ENCODE measurements at regions not wholly inside any gene's neighbourhood (a gene's known extent, or its start where the extent isn't known, plus 50 kb on each side); places are given as distances from the start of the nearest gene placed in this dataset.
"Not testable (repeated sequence)": the region's sequence is repeated elsewhere in the genome, so short reads cannot be mapped to it uniquely, and the experiment has no call there.

- DNase-seq (ENCODE audit: low read depth in 2 of 2), result not testable (repeated sequence)
Observed at GRCh38 chr14:48266201-48266600, 590.8 kb upstream of the MDGA2 start.

GRCh38 chr14:48261436-48261835 is 586.0 kb upstream of the MDGA2 start:
- no peak for DNase-seq (ENCODE audit: low read depth in 2 of 2)

GRCh38 chr14:48260394-48261295 is 585.2 kb upstream of the MDGA2 start:
- not testable (repeated sequence) for DNase-seq (ENCODE audit: low read depth in 2 of 2)

- DNase-seq (ENCODE audit: low read depth in 2 of 2), result not testable (repeated sequence)
Observed at GRCh38 chr14:48259876-48260275, 584.5 kb upstream of the MDGA2 start.

GRCh38 chr14:48259232-48259631 is 583.8 kb upstream of the MDGA2 start:
- DNase-seq (ENCODE audit: low read depth in 2 of 2), result not testable (repeated sequence)

- DNase-seq (ENCODE audit: low read depth in 2 of 2), result not testable (repeated sequence)
Observed at GRCh38 chr14:48258703-48259102, 583.3 kb upstream of the MDGA2 start.

- DNase-seq (ENCODE audit: low read depth in 2 of 2), result no peak
Observed at GRCh38 chr14:48253020-48253419, 577.6 kb upstream of the MDGA2 start.

- no peak for DNase-seq (ENCODE audit: low read depth in 2 of 2)
Observed at GRCh38 chr14:48251290-48251689, 575.9 kb upstream of the MDGA2 start.

GRCh38 chr14:48250575-48250974 is 575.2 kb upstream of the MDGA2 start:
- DNase-seq (ENCODE audit: low read depth in 2 of 2), result no peak

GRCh38 chr14:48247977-48248376 is 572.6 kb upstream of the MDGA2 start:
- DNase-seq (ENCODE audit: low read depth in 2 of 2), result no peak

- DNase-seq (ENCODE audit: low read depth in 2 of 2), result no peak
Observed at GRCh38 chr14:48243900-48244299, 568.5 kb upstream of the MDGA2 start.

- no peak for DNase-seq (ENCODE audit: low read depth in 2 of 2)
Observed at GRCh38 chr14:48229091-48229490, 553.7 kb upstream of the MDGA2 start.

- DNase-seq (ENCODE audit: low read depth in 2 of 2), result no peak
Observed at GRCh38 chr14:48193893-48194292, 518.5 kb upstream of the MDGA2 start.

GRCh38 chr14:48149624-48150023 is 474.2 kb upstream of the MDGA2 start:
- DNase-seq (ENCODE audit: low read depth in 2 of 2), result not testable (repeated sequence)

GRCh38 chr14:48140804-48141203 is 465.4 kb upstream of the MDGA2 start:
- DNase-seq (ENCODE audit: low read depth in 2 of 2), result no peak

- DNase-seq (ENCODE audit: low read depth in 2 of 2), result no peak
Observed at GRCh38 chr14:48129472-48129871, 454.1 kb upstream of the MDGA2 start.

GRCh38 chr14:48127674-48128073 is 452.3 kb upstream of the MDGA2 start:
- no peak for DNase-seq (ENCODE audit: low read depth in 2 of 2)

GRCh38 chr14:48125654-48126053 is 450.2 kb upstream of the MDGA2 start:
- DNase-seq (ENCODE audit: low read depth in 2 of 2), result no peak

- no peak for DNase-seq (ENCODE audit: low read depth in 2 of 2)
Observed at GRCh38 chr14:48113713-48114112, 438.3 kb upstream of the MDGA2 start.

- DNase-seq (ENCODE audit: low read depth in 2 of 2), result no peak
Observed at GRCh38 chr14:48111151-48111550, 435.7 kb upstream of the MDGA2 start.

- DNase-seq (ENCODE audit: low read depth in 2 of 2), result no peak
Observed at GRCh38 chr14:48107646-48108045, 432.2 kb upstream of the MDGA2 start.

GRCh38 chr14:48096897-48097296 is 421.5 kb upstream of the MDGA2 start:
- DNase-seq (ENCODE audit: low read depth in 2 of 2), result no peak

GRCh38 chr14:48086516-48086915 is 411.1 kb upstream of the MDGA2 start:
- DNase-seq (ENCODE audit: low read depth in 2 of 2), result no peak

- DNase-seq (ENCODE audit: low read depth in 2 of 2), result no peak
Observed at GRCh38 chr14:48075487-48075886, 400.1 kb upstream of the MDGA2 start.
